Mesendoderm (in vitro differentiated cells): ENCODE measurements at regions not wholly inside any gene's neighbourhood (a gene's known extent, or its start where the extent isn't known, plus 50 kb on each side); places are given as distances from the start of the nearest gene placed in this dataset.
"Not testable (repeated sequence)": the region's sequence is repeated elsewhere in the genome, so short reads cannot be mapped to it uniquely, and the experiment has no call there.

Source experiments
- DNase-seq: peaks from one replicate; pipeline ENCODE4 v3.0.0; 2013
- H2AK5ac ChIP-seq: 2 replicates; pipeline ENCODE4 v1.6.1; 2013; ENCODE audit warnings: low read length, inconsistent platforms
- H2BK120ac ChIP-seq: 2 replicates; pipeline ENCODE4 v1.6.1; 2013; ENCODE audit warnings: low read depth, mild to moderate bottlenecking, low read length, moderate library complexity, mixed read lengths
- H2BK15ac ChIP-seq: replicated peaks from 2 replicates; pipeline ENCODE4 v1.6.1; 2013; ENCODE audit warnings: low read depth, mild to moderate bottlenecking, moderate library complexity
- H2BK5ac ChIP-seq: 2 replicates; pipeline ENCODE4 v1.6.1; 2013; ENCODE audit warnings: low read length, inconsistent platforms
- H3K18ac ChIP-seq: 2 replicates; pipeline ENCODE4 v1.6.1; 2013; ENCODE audit warnings: mild to moderate bottlenecking, low read length, mixed read lengths
- H3K23ac ChIP-seq: one replicate; pipeline ENCODE4 v1.6.1; 2013; ENCODE audit warnings: low read length
- H3K27ac ChIP-seq: 2 replicates; pipeline ENCODE4 v1.5.1; 2013; ENCODE audit warnings: low read depth, mild to moderate bottlenecking, inconsistent platforms, low read length, moderate library complexity
- H3K27me3 ChIP-seq: 2 replicates; pipeline ENCODE4 v1.6.1; 2013; ENCODE audit warnings: low read length, control low read depth, mild to moderate bottlenecking, inconsistent platforms; ENCODE audit not compliant: insufficient read depth, poor library complexity
- H3K36me3 ChIP-seq: 2 replicates; pipeline ENCODE4 v1.6.1; 2013; ENCODE audit warnings: low read length, inconsistent platforms; ENCODE audit not compliant: control insufficient read depth, insufficient read depth
- H3K4ac ChIP-seq: one replicate; pipeline ENCODE4 v1.6.1; 2013; ENCODE audit warnings: low read depth, mild to moderate bottlenecking, low read length, moderate library complexity
- H3K4me1 ChIP-seq: 2 replicates; pipeline ENCODE4 v1.6.1; 2013; ENCODE audit warnings: low read depth, low read length, inconsistent platforms; ENCODE audit not compliant: control insufficient read depth
- H3K4me2 ChIP-seq: 2 replicates; pipeline ENCODE4 v1.6.1; 2013; ENCODE audit warnings: low read length
- H3K4me3 ChIP-seq: 2 replicates; pipeline ENCODE4 v1.5.1; 2013; ENCODE audit warnings: mild to moderate bottlenecking, low read length
- H3K56ac ChIP-seq: one replicate; pipeline ENCODE4 v1.6.1; 2013; ENCODE audit warnings: low read length
- H3K79me1 ChIP-seq: 2 replicates; pipeline ENCODE4 v1.6.1; 2013; ENCODE audit warnings: low read length, inconsistent platforms
- H3K79me2 ChIP-seq: 2 replicates; pipeline ENCODE4 v1.6.1; 2013; ENCODE audit warnings: mild to moderate bottlenecking, low read length; ENCODE audit not compliant: control insufficient read depth, insufficient read depth
- H3K9ac ChIP-seq: 2 replicates; pipeline ENCODE4 v1.6.1; 2013; ENCODE audit warnings: low read length, inconsistent platforms
- H4K5ac ChIP-seq: one replicate; pipeline ENCODE4 v1.6.1; 2013; ENCODE audit warnings: low read length
- H4K8ac ChIP-seq: one replicate; pipeline ENCODE4 v1.6.1; 2013; ENCODE audit warnings: low read depth, mild to moderate bottlenecking, control low read depth, low read length, moderate library complexity
- WGBS: extraction: QIAGEN DNeasy Blood & Tissue Kit; methylation state at CpG from one replicate; pipeline ENCODE4 v1.1.7; 2013; ENCODE audit warnings: low lambda C conversion rate, missing lambda C conversion rate; ENCODE audit not compliant: insufficient coverage; ENCODE audit errors: extremely low coverage; 5-methylcytosine and 5-hydroxymethylcytosine counted together

DNA sequence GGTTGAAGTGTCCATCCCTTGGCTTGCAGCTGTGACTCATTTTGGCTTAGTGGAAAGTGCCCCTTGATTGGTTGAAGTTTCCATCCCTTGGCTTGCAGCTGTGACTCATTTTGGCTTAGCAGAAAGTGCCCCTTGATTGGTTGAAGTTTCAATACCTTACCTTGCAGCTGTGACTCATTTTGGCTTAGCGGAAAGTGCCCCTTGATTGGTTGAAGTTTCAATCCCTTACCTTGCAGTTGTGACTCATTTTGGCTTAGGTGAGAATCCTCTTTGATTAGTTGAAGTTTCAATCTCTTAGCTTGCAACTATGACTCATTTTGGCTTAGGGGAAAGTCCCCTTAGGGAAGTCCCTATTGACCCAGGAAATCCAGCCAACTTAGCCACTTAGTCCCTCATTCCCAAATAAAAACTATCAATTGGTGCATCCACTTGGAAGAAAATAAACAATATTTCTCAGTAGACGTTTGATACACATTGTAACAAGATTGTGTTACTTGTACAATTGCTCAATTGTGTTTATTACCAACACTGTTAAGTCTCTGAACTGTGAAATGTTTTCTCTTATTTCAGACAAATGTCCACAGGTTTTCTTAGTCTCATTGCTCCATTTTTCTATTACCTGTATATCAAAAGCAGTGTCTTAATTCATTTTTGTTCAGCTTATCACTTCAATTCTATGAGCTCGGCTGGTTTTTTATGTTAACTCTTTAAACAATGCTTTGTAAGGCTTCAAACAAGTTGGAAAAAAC lies 2308.8 kb upstream of the ACO1 start:
- Histone ChIP-seq H3K79me2 (no peaks in the 10 kb centered on the region), H4K5ac (no peak overlapping the region), H3K56ac (no peak overlapping the region), H3K9ac (no peak overlapping the region), H3K27ac (no peak overlapping the region), H3K4ac (no peak overlapping the region), H2BK5ac (no peak overlapping the region), H3K4me2 (no peak overlapping the region), H2BK120ac (no peak overlapping the region), H3K27me3 (no peaks in the 10 kb centered on the region), H3K36me3 (no peaks in the 10 kb centered on the region), H3K23ac (no peak overlapping the region), H3K4me1 (no peaks in the 10 kb centered on the region), H2BK15ac (no peak overlapping the region), H3K79me1 (no peaks in the 10 kb centered on the region), H3K4me3 (no peak overlapping the region), H3K18ac (no peak overlapping the region), H2AK5ac (no peak overlapping the region), H4K8ac (no peak overlapping the region)
- peak; percentile 60 for DNase-seq
- WGBS = no CpG with 5 or more reads among the region's 3 CpGs

DNA sequence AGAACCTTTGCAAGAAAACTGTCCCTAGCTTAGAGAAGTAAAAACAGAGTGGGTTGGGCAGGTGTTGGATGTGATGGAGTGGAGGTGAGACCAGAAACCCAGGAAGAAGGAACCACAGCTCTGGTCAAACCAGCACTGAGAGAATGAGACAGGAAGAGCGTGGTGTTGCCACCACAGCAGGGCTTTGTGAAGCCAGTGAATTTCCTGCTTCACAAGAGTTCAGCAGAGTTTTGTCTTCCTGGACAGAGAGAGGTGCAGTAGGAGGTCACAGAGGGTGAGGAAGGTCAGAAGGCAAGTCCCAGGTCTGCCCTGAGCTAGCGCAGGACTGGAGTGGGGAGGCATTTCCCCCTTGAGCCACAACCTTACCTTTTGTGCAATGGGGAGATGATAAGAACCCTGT lies 2306.2 kb upstream of the ACO1 start:
- Histone ChIP-seq H3K4me1 (no peaks in the 10 kb centered on the region), H2BK120ac (no peak overlapping the region), H4K5ac (no peak overlapping the region), H3K36me3 (no peaks in the 10 kb centered on the region), H2BK5ac (no peak overlapping the region), H3K4me3 (no peak overlapping the region), H3K27me3 (no peaks in the 10 kb centered on the region), H3K56ac (no peak overlapping the region), H4K8ac (no peak overlapping the region), H3K4me2 (no peak overlapping the region), H2AK5ac (no peak overlapping the region), H3K27ac (no peak overlapping the region), H3K9ac (no peak overlapping the region), H2BK15ac (no peak overlapping the region), H3K79me2 (no peaks in the 10 kb centered on the region), H3K18ac (no peak overlapping the region), H3K79me1 (no peaks in the 10 kb centered on the region), H3K4ac (no peak overlapping the region), H3K23ac (no peak overlapping the region)
- WGBS = no CpG with 5 or more reads among the region's 2 CpGs
- no peak for DNase-seq

- H3K9ac ChIP-seq = no peak overlapping the region
- no peak overlapping the region for H2BK5ac ChIP-seq
- no peak overlapping the region for H2BK120ac ChIP-seq
- no peak overlapping the region for H3K4me2 ChIP-seq
- no peak overlapping the region for H3K4ac ChIP-seq
- no peaks in the 10 kb centered on the region for H3K4me1 ChIP-seq
- no peak overlapping the region for H4K5ac ChIP-seq
- no peaks in the 10 kb centered on the region for H3K79me1 ChIP-seq
- H3K4me3 ChIP-seq = no peak overlapping the region
- no peaks in the 10 kb centered on the region for H3K27me3 ChIP-seq
- no CpG with 5 or more reads among the region's 5 CpGs for WGBS
- H4K8ac ChIP-seq = no peak overlapping the region
- H3K23ac ChIP-seq = no peak overlapping the region
- H3K27ac ChIP-seq = no peak overlapping the region
- no peak for DNase-seq
- no peaks in the 10 kb centered on the region for H3K79me2 ChIP-seq
- no peak overlapping the region for H2BK15ac ChIP-seq
- no peak overlapping the region for H3K56ac ChIP-seq
- no peak overlapping the region for H2AK5ac ChIP-seq
- no peak overlapping the region for H3K18ac ChIP-seq
- H3K36me3 ChIP-seq = no peaks in the 10 kb centered on the region
Measured at GRCh38 chr9:30089428-30089827, 2295.0 kb upstream of the ACO1 start.

- WGBS = no CpG with 5 or more reads among the region's 2 CpGs
- Histone ChIP-seq H2BK15ac (no peak overlapping the region), H3K4ac (no peak overlapping the region), H3K9ac (no peak overlapping the region), H3K56ac (no peak overlapping the region), H3K36me3 (no peaks in the 10 kb centered on the region), H3K4me1 (no peaks in the 10 kb centered on the region), H2BK120ac (no peak overlapping the region), H3K4me2 (no peak overlapping the region), H3K27ac (no peak overlapping the region), H3K4me3 (no peak overlapping the region), H4K8ac (no peak overlapping the region), H4K5ac (no peak overlapping the region), H3K23ac (no peak overlapping the region), H3K18ac (no peak overlapping the region), H3K79me2 (no peaks in the 10 kb centered on the region), H3K79me1 (no peaks in the 10 kb centered on the region), H3K27me3 (no peaks in the 10 kb centered on the region), H2BK5ac (no peak overlapping the region), H2AK5ac (no peak overlapping the region)
- DNase-seq = no peak
Measured at GRCh38 chr9:30103647-30104394, 2280.6 kb upstream of the ACO1 start.

DNA sequence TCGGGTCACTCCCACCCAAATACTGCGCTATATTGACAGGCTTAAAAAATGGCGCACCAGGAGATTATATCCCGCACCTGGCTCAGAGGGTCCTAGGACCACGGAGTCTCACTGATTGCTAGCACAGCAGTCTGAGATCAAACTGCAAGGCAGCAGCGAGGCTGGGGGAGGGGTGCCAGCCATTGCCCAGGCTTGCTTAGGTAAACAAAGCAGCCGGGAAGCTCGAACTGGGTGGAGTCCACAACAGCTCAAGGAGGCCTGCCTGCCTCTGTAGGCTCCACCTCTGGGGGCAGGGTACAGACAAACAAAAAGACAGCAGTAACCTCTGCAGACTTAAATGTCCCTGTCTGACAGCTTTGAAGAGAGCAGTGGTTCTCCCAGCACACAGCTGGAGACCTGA lies 2277.3 kb upstream of the ACO1 start:
- H3K79me1 ChIP-seq, H3K4ac ChIP-seq, DNase-seq, H4K5ac ChIP-seq, H3K9ac ChIP-seq, H2BK5ac ChIP-seq, H3K27me3 ChIP-seq, H3K36me3 ChIP-seq, H3K4me1 ChIP-seq, H3K4me3 ChIP-seq, H2BK15ac ChIP-seq, H3K23ac ChIP-seq, H2AK5ac ChIP-seq, H3K79me2 ChIP-seq, H4K8ac ChIP-seq, H3K18ac ChIP-seq, H3K27ac ChIP-seq, H3K4me2 ChIP-seq, H2BK120ac ChIP-seq, H3K56ac ChIP-seq: not testable (repeated sequence)
- no CpG with 5 or more reads among the region's 8 CpGs for WGBS
